Gastroesophageal sphincter (tissue), 3 donors: ENCODE measurements at regions not wholly inside any gene's neighbourhood (a gene's known extent, or its start where the extent isn't known, plus 50 kb on each side); places are given as distances from the start of the nearest gene placed in this dataset.

Experiments used
- POLR2A ChIP-seq, 2 donors: fragments of 450-650 bp; IDR thresholded peaks; one replicate each; pipeline ENCODE4 v1.6.1; 2017; ENCODE audit warnings: antibody characterized with exemption in 2 of 2, mild to moderate bottlenecking in 2 of 2, moderate library complexity in 1 of 2
- POLR2AphosphoS5 ChIP-seq: sonication (generic); formaldehyde crosslinking; IDR thresholded peaks from one replicate; pipeline ENCODE4 v1.6.1; 2017; ENCODE audit warnings: antibody characterized with exemption
- TF ChIP-seq, protein P1 (sequence below), 4 experiments: fragments of 200-600 bp in 2 of 4; fragments of 450-650 bp in 2 of 4; sonication (generic) in 1 of 4; IDR thresholded peaks; one replicate each; pipeline ENCODE4 v1.5.1; 2017 to 2019; ENCODE audit warnings: antibody characterized with exemption in 4 of 4, mild to moderate bottlenecking in 2 of 4, moderate library complexity in 2 of 4

DNA sequence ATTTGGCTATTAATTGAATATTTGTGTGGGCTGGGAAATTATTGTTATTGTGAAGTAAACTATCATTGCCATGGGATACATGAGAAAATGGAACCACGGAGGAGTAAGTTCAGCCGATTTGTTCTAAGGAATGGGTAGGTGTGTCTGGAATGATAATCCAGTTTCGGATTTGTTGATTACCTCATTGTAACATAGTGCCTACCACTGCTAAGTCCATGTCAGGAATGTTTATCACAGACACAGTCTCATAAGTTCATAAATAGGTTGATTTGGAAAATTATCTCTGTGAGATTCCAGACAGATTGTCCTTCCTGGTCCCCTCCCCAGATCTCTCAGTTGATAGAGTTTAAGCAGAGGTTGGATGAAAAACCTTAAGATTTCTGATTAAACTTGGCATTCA, 78.1 kb upstream of the MAST4 start:
- TF ChIP-seq, protein P1, sequence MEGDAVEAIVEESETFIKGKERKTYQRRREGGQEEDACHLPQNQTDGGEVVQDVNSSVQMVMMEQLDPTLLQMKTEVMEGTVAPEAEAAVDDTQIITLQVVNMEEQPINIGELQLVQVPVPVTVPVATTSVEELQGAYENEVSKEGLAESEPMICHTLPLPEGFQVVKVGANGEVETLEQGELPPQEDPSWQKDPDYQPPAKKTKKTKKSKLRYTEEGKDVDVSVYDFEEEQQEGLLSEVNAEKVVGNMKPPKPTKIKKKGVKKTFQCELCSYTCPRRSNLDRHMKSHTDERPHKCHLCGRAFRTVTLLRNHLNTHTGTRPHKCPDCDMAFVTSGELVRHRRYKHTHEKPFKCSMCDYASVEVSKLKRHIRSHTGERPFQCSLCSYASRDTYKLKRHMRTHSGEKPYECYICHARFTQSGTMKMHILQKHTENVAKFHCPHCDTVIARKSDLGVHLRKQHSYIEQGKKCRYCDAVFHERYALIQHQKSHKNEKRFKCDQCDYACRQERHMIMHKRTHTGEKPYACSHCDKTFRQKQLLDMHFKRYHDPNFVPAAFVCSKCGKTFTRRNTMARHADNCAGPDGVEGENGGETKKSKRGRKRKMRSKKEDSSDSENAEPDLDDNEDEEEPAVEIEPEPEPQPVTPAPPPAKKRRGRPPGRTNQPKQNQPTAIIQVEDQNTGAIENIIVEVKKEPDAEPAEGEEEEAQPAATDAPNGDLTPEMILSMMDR (IDR thresholded peaks at IDR 0.05): no peak
- TF ChIP-seq POLR2AphosphoS5 (no peak), POLR2A (IDR thresholded peaks at IDR 0.05) (no peak)
